ENCODE measurements at regions not wholly inside any gene's neighbourhood (a gene's known extent, or its start where the extent isn't known, plus 50 kb on each side); places are given as distances from the start of the nearest gene placed in this dataset.
"Not testable (repeated sequence)": the region's sequence is repeated elsewhere in the genome, so short reads cannot be mapped to it uniquely, and the experiment has no call there.

DNA sequence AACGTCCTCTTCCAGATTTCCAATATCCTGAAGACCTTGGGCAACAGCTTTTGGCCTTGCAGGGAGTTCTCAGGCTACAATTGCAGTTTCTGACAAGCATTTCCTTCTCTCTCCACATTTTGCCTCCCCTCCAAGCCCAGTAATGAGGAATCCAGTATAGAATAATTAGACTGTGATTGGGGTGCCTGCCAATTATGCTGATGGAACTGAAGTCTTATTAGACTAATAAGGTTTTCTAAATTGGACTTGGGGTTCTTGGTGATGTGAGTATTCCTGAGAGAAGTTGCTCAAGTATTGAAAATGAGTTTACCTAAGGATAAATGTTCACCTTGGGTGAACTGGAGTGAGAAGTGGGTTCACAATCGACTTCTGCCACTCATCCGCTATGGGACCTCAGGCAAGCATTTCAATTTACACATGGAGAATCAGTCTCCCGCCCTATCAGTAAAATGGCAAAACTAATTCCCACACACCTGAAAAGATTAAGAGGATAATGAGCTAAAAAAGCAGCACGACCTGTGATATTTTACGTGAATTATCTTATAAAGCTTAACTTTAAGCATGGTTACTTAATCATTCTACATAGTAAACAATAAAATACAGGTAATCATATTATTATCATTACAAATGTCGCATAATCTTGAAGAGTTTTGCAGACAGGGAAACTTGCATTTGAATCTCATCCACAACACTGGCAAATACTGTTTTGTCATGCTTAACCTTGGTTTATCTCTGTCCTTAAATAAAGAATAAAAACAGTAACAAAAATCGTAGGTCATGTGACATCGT is 628.0 kb downstream of the TMEM114 start:
- no peak for DNase-seq (ENCODE audit: low read depth in 2 of 2)

DNA sequence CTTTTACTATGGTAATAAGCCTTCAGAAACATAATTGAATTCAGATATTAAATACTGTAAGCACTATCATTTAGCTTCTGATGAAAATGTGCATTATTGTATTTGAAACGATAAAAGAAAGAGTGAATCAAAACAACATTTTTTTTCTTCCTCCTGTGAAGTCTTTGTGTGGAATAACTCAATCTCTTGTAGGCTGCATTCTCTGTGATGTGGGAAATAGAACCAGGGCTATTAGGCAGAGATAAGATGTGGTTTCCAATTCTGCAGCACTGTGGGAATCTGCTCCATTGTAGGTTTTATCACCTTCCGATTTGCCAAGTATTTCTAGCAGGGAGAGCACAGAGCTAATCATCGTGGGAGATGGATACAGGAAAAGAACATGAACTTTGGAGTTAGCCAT is 624.5 kb downstream of the RBFOX1 start:
- no peak for DNase-seq (ENCODE audit: low read depth in 2 of 2)

DNA sequence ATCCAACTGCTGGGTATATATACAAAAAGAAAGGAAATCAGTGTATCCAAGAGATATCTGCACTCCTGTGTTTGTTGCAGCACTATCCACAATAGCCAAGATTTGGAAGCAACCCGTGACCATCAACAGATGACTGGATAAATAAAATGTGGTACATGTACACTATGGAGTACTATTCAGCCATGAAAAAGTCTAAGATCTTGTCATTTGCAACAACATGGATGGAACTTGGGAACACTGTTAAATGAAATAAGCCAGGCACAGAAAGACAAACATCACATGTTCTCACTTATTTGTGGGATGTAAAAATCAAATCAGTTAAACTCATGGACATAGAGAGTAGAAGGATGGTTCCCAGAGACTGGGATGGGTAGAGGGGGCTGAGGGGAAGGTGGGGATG is 620.7 kb downstream of the RBFOX1 start:
- DNase-seq (ENCODE audit: low read depth in 2 of 2): no peak

- no peak for DNase-seq (ENCODE audit: low read depth in 2 of 2)
Measured at GRCh38 chr16:7946142-7946541, 613.5 kb downstream of the RBFOX1 start.

- no peak for DNase-seq (ENCODE audit: low read depth in 2 of 2)
Measured at GRCh38 chr16:7938175-7938574, 605.5 kb downstream of the RBFOX1 start.

- no peak for DNase-seq (ENCODE audit: low read depth in 2 of 2)
Measured at GRCh38 chr16:7921345-7921744, 588.7 kb downstream of the RBFOX1 start.

DNA sequence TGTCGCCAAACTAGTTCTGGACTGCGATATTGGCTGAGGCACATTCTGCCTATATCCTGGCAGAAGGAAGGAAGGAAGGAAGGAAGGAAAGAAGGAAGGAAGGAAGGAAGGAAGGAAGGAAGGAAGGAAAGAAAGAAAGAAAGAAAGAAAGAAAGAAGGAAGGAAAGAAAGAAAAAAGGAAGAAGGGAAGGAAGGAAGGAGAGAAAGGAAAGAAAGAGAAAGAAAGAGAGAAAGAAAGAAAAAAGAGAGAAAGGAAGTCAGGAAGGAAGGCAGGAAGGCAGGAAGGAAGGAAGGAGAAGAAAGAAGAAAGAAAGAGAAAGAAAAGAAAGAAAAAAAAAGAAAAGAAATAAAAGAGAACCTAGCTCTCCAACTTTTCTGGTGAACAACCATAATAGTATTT is 587.1 kb downstream of the RBFOX1 start:
- DNase-seq (ENCODE audit: low read depth in 2 of 2): no peak

- DNase-seq (ENCODE audit: low read depth in 2 of 2): no peak
Measured at GRCh38 chr16:7914748-7915147, 582.1 kb downstream of the RBFOX1 start.

- DNase-seq (ENCODE audit: low read depth in 2 of 2): no peak
Measured at GRCh38 chr16:7912132-7912531, 579.5 kb downstream of the RBFOX1 start.

DNA sequence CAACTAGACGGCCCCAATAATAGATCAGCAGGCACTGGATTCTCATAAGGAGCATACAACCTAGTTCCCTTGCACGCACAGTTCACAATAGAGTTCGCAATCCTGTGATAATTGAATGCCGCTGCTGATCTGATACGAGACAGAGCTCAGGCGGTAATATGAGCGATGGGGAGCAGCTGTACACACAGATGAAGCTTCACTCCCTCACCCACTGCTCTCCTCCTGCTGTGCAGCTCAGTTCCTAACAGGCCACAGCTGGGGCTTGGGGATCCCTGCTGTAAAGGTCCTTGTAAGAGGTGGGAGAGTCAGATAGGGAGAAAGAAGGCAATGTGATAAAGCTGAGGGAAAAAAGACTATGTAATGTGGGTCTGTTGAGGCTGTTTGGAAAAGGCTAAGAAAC is 577.5 kb downstream of the RBFOX1 start:
- no peak for DNase-seq (ENCODE audit: low read depth in 2 of 2)

DNA sequence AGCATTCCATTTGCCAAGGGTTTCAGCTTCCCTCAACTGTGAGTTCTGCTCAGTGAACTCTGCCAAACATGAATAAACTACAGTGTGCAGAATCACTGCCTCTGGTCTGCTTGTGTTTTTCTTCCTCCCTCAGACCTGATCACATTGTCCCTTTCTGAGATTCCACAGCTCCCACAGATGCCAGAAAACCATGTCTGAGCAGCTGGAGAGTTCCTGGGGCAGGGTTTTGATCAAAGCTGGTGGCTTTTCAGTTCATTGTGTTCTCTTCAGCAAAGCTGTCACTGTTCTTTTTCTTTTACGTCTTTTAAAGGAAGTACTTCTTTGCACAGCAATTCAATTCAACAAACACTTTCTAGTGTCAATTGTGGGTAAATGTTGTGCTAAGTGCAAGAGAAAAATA is 555.8 kb downstream of the RBFOX1 start:
- DNase-seq (ENCODE audit: low read depth in 2 of 2): no peak

DNA sequence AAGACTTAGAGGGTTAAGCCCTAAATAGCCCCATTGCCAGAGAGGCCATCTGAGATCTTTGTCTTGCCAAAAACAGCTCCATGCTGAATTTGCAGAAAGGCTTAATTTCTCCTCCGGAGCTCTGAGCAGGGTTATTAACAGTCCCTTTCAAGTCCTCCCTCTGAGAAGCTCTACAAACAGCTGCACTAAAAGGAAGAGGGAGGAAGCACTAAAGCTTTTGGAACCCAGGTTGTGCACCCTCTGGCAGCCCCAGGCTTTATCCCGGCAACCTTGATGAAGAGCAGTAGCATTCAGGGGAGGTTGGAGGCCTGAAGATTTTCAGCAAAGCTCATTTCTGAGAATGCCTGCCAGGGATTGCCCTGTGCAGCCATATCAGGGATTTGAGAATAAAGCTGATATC is 554.7 kb downstream of the RBFOX1 start:
- DNase-seq (ENCODE audit: low read depth in 2 of 2): no peak

GRCh38 chr16:7871979-7872378 is 539.3 kb downstream of the RBFOX1 start:
- DNase-seq (ENCODE audit: low read depth in 2 of 2): no peak

GRCh38 chr16:7871371-7871770 is 538.7 kb downstream of the RBFOX1 start:
- DNase-seq (ENCODE audit: low read depth in 2 of 2): no peak

DNA sequence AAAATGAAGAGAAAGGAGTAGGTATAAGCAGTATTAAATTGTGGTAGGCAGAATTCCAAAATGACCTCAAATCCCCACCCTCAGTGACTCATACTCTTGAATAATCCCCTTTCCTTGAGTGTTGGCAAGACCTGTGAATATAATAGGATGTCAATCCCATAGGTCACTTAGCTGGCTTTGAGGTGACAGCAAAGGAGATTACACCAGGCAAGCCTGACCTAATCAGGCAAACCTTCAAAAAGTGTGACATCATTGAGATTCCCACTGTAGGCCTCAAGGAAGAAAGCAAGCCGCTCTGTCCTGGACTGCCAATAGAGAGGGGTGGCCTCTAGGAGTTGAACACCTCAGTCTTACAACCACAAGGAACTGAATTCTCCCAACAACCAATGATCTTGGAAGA is 535.2 kb downstream of the RBFOX1 start:
- no peak for DNase-seq (ENCODE audit: low read depth in 2 of 2)

DNA sequence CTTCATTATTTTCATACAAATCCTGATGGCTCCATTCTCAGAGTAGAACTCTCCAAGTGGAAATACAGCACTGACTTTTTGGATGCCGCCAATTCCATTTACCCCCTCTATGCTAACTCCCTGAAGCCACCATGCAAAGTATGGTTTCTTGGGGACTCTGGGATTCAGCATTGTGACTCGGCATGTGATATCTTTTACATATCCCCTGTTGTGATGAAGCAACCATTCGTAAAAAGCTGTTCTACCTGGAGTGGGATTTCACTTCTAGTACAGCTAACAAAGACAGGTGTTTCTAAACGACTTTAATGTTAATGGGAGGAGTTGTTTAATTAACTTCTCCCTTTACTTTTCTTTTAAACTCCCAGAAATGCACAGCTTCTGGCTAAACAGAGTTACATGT is 533.5 kb downstream of the RBFOX1 start:
- DNase-seq (ENCODE audit: low read depth in 2 of 2): no peak

DNA sequence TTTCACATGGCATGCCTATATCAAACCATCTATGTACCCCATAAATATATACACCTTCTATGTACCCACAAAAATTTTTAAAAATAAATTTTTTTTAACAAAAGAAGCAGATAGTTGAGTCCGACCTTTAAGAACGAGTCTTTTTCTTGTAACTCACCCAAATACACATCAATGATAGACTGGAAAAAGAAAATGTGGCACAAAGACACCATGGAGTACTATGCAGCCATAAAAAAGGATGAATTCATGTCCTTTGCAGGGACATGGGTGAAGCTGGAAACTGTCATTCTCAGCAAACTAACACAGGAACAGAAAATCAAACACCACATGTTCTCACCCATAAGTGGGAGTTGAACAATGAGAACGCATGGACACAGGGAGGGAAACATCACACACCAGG is 532.7 kb downstream of the RBFOX1 start:
- not testable (repeated sequence) for DNase-seq (ENCODE audit: low read depth in 2 of 2)

DNA sequence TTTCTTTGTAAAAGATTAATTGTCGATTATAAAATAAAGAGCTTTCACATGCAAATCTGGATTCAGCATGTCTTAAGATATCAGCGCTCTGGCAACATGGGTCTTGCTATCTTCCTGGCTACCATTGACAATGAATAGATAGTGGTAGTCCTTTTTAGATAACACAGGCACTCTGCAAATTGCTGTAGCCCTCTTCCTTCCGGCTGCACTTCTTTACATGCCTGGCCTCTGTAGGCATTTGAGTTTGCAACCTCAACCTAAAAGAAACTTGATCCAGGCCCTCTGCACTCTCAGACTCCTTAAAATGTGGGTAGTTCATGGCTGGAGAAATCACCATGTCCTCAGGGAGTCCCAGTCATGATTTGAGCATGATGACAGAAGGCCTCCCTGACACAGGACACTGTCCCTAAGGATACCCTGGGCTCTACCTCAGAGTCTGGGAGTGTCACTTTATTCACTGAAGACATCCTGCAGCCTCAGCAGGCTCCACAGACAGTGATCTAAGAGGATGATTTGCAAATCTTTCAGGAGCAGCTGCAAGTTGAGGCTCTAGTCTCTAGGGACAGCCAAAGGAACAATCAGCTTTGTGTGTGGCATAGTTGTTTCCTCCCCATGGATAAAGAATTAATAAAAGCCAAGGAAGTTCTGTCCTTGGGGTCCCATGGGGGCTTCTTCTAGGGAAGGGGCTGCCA is 529.4 kb downstream of the RBFOX1 start:
- DNase-seq (ENCODE audit: low read depth in 2 of 2): no peak

- no peak for DNase-seq (ENCODE audit: low read depth in 2 of 2)
Measured at GRCh38 chr16:7853197-7853596, 520.6 kb downstream of the RBFOX1 start.

- no peak for DNase-seq (ENCODE audit: low read depth in 2 of 2)
Measured at GRCh38 chr16:7849841-7850240, 517.2 kb downstream of the RBFOX1 start.

DNA sequence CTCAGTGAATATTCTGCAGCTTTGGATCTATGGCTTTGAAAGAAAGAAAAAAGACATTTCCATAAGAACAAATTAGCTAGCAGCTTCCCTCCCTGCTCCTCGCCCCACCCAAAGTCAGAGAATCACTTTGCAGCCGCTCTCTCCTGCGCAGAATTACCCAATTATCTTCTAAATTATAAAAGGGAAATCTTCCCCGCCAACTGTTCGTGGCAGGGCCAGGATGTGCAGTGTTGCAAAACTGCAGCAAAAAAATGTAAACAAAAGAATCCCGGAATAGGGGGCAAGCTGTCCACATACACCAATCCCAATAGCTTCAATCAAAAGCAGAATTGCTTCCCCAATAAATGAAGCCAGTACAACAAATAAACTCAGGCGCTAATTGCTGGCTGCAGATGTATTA is 510.6 kb downstream of the RBFOX1 start:
- no peak for DNase-seq (ENCODE audit: low read depth in 2 of 2)

DNA sequence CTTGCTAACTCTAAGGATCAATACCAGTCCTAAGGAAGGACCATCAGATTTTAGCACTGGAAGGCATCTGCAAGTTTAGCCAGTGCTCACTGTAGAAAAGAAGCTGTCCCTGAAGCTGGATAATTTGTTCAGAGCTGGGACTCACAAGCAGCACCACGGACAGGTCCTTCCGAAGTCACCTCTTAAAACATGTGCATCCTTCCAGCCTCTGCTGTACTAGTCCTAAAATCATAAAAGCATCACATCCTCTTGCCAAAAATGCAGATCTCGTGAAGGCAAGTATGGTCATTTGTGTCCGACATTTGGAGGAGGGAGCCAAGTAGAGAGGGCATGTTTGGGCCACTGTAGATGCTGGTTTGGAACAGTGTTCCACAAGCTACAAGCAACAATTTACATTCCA is 506.9 kb downstream of the RBFOX1 start:
- DNase-seq (ENCODE audit: low read depth in 2 of 2): no peak

- DNase-seq (ENCODE audit: low read depth in 2 of 2): no peak
Measured at GRCh38 chr16:7834771-7835431, 502.3 kb downstream of the RBFOX1 start.

Measured in stimulated activated CD4-positive, alpha-beta T cell treated with anti-CD3 and anti-CD28 coated beads, Interleukin-15, amount 100 ng/mL, for 48 hours (primary cell).